IPS DF 6.9 (cell line): ENCODE measurements at regions not wholly inside any gene's neighbourhood (a gene's known extent, or its start where the extent isn't known, plus 50 kb on each side); places are given as distances from the start of the nearest gene placed in this dataset.

ENCODE experiments used
- DNase-seq: peaks from one replicate; pipeline ENCODE4 v3.0.0-alpha.2; 2013; ENCODE audit warnings: low read depth, low spot score
- H3K27ac ChIP-seq: one replicate; pipeline ENCODE4 v1.5.1; 2013; ENCODE audit warnings: low read length, control low read depth
- H3K27me3 ChIP-seq: 2 replicates; pipeline ENCODE4 v1.6.1; 2013; ENCODE audit warnings: mild to moderate bottlenecking, low read length; ENCODE audit not compliant: control insufficient read depth, insufficient read depth
- H3K36me3 ChIP-seq: 2 replicates; pipeline ENCODE4 v1.6.1; 2013; ENCODE audit warnings: low read length; ENCODE audit not compliant: control insufficient read depth, insufficient read depth
- H3K4me1 ChIP-seq: 2 replicates; pipeline ENCODE4 v1.6.1; 2013; ENCODE audit warnings: low read length; ENCODE audit not compliant: control insufficient read depth, insufficient read depth
- H3K4me3 ChIP-seq: 2 replicates; pipeline ENCODE4 v1.5.1; 2013; ENCODE audit warnings: mild to moderate bottlenecking, low read length
- H3K9me3 ChIP-seq: 2 replicates; pipeline ENCODE4 v1.6.1; 2013; ENCODE audit warnings: low read length, inconsistent platforms; ENCODE audit not compliant: control insufficient read depth, insufficient read depth
- WGBS: extraction: QIAGEN DNeasy Blood & Tissue Kit; methylation state at CpG from one replicate; pipeline ENCODE4 v1.1.7; 2013; ENCODE audit warnings: mixed read lengths, missing lambda C conversion rate; ENCODE audit not compliant: insufficient read length, insufficient coverage; 5-methylcytosine and 5-hydroxymethylcytosine counted together

- Histone ChIP-seq H3K4me1 (no peaks in the 10 kb centered on the region), H3K36me3 (no peaks in the 10 kb centered on the region), H3K27me3 (no peaks in the 10 kb centered on the region), H3K27ac (no peak overlapping the region), H3K9me3 (no peaks in the 10 kb centered on the region), H3K4me3 (no peak overlapping the region)
- no CpG with 5 or more reads among the region's 2 CpGs for WGBS
- DNase-seq = no peak
These were observed 91.8 kb upstream of the ACO1 start for GRCh38 chr9:32292611-32293010.

- no peaks in the 10 kb centered on the region for H3K36me3 ChIP-seq
- H3K9me3 ChIP-seq = no peaks in the 10 kb centered on the region
- no peak overlapping the region for H3K4me3 ChIP-seq
- WGBS = no CpG with 5 or more reads among the region's 1 CpG
- no peak for DNase-seq
- H3K27me3 ChIP-seq = no peaks in the 10 kb centered on the region
- H3K4me1 ChIP-seq = no peaks in the 10 kb centered on the region
- no peak overlapping the region for H3K27ac ChIP-seq
These were observed 91.4 kb upstream of the ACO1 start for GRCh38 chr9:32293091-32293490.

GRCh38 chr9:32294106-32294505 is 90.3 kb upstream of the ACO1 start:
- no CpG with 5 or more reads among the region's 2 CpGs for WGBS
- Histone ChIP-seq H3K9me3 (no peaks in the 10 kb centered on the region), H3K4me1 (no peaks in the 10 kb centered on the region), H3K4me3 (no peak overlapping the region), H3K27ac (no peak overlapping the region), H3K27me3 (no peaks in the 10 kb centered on the region), H3K36me3 (no peaks in the 10 kb centered on the region)
- no peak for DNase-seq

- DNase-seq = no peak
- H3K4me3 ChIP-seq = no peak overlapping the region
- WGBS = no CpG with 5 or more reads among the region's 2 CpGs
- no peaks in the 10 kb centered on the region for H3K4me1 ChIP-seq
- H3K27me3 ChIP-seq = no peaks in the 10 kb centered on the region
- H3K9me3 ChIP-seq = no peaks in the 10 kb centered on the region; the same call in 1 of the 2 replicates
- no peaks in the 10 kb centered on the region for H3K36me3 ChIP-seq
- H3K27ac ChIP-seq = no peak overlapping the region
These were observed 84.1 kb upstream of the ACO1 start for GRCh38 chr9:32300373-32300772.

- Histone ChIP-seq H3K27ac (no peak overlapping the region), H3K36me3 (no peaks in the 10 kb centered on the region), H3K4me1 (no peaks in the 10 kb centered on the region), H3K27me3 (no peaks in the 10 kb centered on the region), H3K9me3 (no peaks in the 10 kb centered on the region; the same call in 1 of the 2 replicates), H3K4me3 (no peak overlapping the region)
- WGBS = no CpG with 5 or more reads among the region's 1 CpG
- no peak for DNase-seq
These were observed 79.9 kb upstream of the ACO1 start for GRCh38 chr9:32304495-32304894.

- Histone ChIP-seq H3K27me3 (no peaks in the 10 kb centered on the region), H3K4me3 (no peak overlapping the region), H3K4me1 (no peaks in the 10 kb centered on the region), H3K9me3 (no peaks in the 10 kb centered on the region; the same call in 1 of the 2 replicates), H3K27ac (no peak overlapping the region), H3K36me3 (no peaks in the 10 kb centered on the region)
- DNase-seq = no peak
These were observed 78.4 kb upstream of the ACO1 start for GRCh38 chr9:32306006-32306405.

- DNase-seq = no peak
- Histone ChIP-seq H3K27ac (no peak overlapping the region), H3K27me3 (no peaks in the 10 kb centered on the region), H3K9me3 (no peaks in the 10 kb centered on the region), H3K4me3 (no peak overlapping the region), H3K36me3 (no peaks in the 10 kb centered on the region), H3K4me1 (no peaks in the 10 kb centered on the region)
- no CpG with 5 or more reads among the region's 4 CpGs for WGBS
These were observed 65.0 kb upstream of the ACO1 start for GRCh38 chr9:32319312-32319929.

- DNase-seq = no peak
- Histone ChIP-seq H3K4me3 (no peak overlapping the region), H3K36me3 (no peaks in the 10 kb centered on the region), H3K27ac (no peak overlapping the region), H3K27me3 (no peaks in the 10 kb centered on the region), H3K4me1 (no peaks in the 10 kb centered on the region), H3K9me3 (no peaks in the 10 kb centered on the region)
- no CpG with 5 or more reads among the region's 7 CpGs for WGBS
These were observed 61.8 kb upstream of the ACO1 start for GRCh38 chr9:32322622-32323021.

GRCh38 chr9:32326146-32326545 is 58.3 kb upstream of the ACO1 start:
- H3K4me3 ChIP-seq = no peak overlapping the region
- no peak for DNase-seq
- H3K27me3 ChIP-seq = no peaks in the 10 kb centered on the region
- no CpG with 5 or more reads among the region's 2 CpGs for WGBS
- no peaks in the 10 kb centered on the region for H3K9me3 ChIP-seq
- H3K4me1 ChIP-seq = no peaks in the 10 kb centered on the region
- H3K36me3 ChIP-seq = no peaks in the 10 kb centered on the region
- no peak overlapping the region for H3K27ac ChIP-seq

- no CpG with 5 or more reads among the region's 4 CpGs for WGBS
- Histone ChIP-seq H3K9me3 (no peaks in the 10 kb centered on the region), H3K36me3 (no peaks in the 10 kb centered on the region), H3K4me1 (no peaks in the 10 kb centered on the region), H3K27ac (no peak overlapping the region), H3K4me3 (no peak overlapping the region), H3K27me3 (no peaks in the 10 kb centered on the region)
- DNase-seq = no peak
These were observed 53.2 kb upstream of the ACO1 start for GRCh38 chr9:32331240-32331639.

GRCh38 chr9:32334112-32334511 is 50.3 kb upstream of the ACO1 start:
- no CpG with 5 or more reads among the region's 7 CpGs for WGBS
- Histone ChIP-seq H3K9me3 (no peaks in the 10 kb centered on the region), H3K36me3 (no peaks in the 10 kb centered on the region), H3K4me1 (no peaks in the 10 kb centered on the region), H3K27ac (no peak overlapping the region), H3K27me3 (no peaks in the 10 kb centered on the region), H3K4me3 (no peak overlapping the region)
- no peak for DNase-seq
